ENCODE measurements at regions not wholly inside any gene's neighbourhood (a gene's known extent, or its start where the extent isn't known, plus 50 kb on each side); places are given as distances from the start of the nearest gene placed in this dataset.

DNA sequence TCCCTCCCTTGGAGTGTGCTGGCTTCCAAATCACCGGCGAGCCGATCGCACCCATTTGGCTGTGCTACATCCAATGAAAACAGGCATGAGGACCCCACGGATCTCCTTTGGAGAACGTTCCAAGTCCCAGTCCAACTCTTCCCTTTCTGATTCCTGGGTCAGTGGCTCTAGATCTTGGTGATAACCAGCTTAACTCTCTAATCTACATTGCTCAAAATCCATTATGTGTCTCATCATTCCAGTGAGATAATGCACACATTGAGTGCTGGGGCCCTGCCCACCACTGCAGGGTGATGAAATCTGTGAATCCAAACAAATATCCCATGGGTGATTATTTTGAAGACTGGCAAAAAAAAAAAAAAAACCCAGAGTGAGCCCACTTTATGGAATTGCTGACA is 232.7 kb upstream of the COPS8 start:
- no peak overlapping the region for H3K27ac ChIP-seq (ENCODE audit: low read length)
- H3K9me3 ChIP-seq (ENCODE audit: control insufficient read depth in 1 of 2, low read length in 2 of 2) = no peaks in the 10 kb centered on the region
- H3K4me3 ChIP-seq (ENCODE audit: low read depth in 1 of 2, low read length in 2 of 2) = no peak overlapping the region
- H3K36me3 ChIP-seq (ENCODE audit: control insufficient read depth in 1 of 2, insufficient read depth in 2 of 2, low read length in 2 of 2) = no peaks in the 10 kb centered on the region
- H3K27me3 ChIP-seq (ENCODE audit: low read depth, low read length) = no peaks in the 10 kb centered on the region
- no peaks in the 10 kb centered on the region for H3K4me1 ChIP-seq (ENCODE audit: control insufficient read depth in 1 of 2, insufficient read depth in 2 of 2, low read length in 2 of 2)

DNA sequence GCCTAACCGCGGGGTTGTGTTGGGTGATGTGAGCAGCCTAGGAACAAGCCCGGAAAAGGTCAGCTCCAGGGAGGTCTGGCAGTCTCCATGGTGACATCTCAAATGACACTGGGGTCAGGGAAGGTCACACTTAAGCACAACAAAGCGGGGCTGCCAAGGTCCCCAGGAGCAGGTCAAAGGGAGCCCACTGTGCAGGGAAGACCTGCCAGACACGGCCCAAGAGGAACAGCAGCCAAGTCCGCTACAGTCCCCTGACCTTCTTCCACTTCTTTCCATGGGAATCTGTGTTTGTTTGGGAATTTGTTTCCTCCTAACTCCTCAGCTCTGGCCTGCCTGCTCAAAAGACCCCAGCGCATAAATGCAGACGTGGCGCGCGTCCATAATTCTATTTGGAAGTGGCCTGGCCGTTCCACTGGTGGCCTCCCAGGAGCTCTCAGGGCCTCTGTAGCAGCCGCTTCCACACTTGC is 232.1 kb upstream of the COPS8 start:
- H3K4me3 ChIP-seq (ENCODE audit: low read depth in 1 of 2, low read length in 2 of 2) = no peak overlapping the region
- no peaks in the 10 kb centered on the region for H3K4me1 ChIP-seq (ENCODE audit: control insufficient read depth in 1 of 2, insufficient read depth in 2 of 2, low read length in 2 of 2)

DNA sequence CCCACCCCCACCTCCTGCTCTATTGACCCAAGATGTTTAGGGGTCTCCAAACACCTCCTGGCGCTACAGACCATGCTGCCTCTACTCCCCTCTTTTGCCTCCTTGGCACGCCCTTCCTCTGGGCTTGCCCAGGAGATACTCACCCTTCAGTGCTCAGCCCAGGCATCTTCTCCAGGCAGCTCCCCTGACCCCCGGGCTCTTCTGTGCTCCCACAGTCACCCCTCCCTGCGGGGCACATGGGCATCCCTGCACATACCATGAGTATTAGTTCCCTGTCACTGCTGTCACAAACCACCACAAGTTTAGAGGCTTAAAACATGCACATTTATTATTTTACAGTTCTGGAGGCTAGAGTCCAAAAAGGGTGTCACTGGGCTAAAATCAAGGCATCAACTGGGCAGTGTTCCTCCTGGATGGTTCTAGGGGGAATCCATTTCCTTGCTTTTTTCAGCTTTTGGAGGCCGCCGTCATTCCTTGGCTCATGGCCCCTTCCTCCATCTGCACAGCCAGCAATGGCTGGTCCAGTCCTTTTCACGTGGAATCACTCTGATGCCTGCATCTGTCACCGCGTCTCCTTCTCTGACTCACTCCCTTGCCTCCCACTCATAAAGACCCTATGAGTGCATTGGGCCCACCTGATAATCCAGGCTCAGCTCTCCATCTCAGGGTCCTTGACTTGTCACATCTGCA is 230.4 kb upstream of the COPS8 start:
- Histone ChIP-seq H3K27ac (ENCODE audit: low read length) (no peak overlapping the region), H3K4me3 (ENCODE audit: low read depth in 1 of 2, low read length in 2 of 2) (no peak overlapping the region), H3K4me1 (ENCODE audit: control insufficient read depth in 1 of 2, insufficient read depth in 2 of 2, low read length in 2 of 2) (no peaks in the 10 kb centered on the region), H3K9me3 (ENCODE audit: control insufficient read depth in 1 of 2, low read length in 2 of 2) (no peaks in the 10 kb centered on the region), H3K27me3 (ENCODE audit: low read depth, low read length) (no peaks in the 10 kb centered on the region), H3K36me3 (ENCODE audit: control insufficient read depth in 1 of 2, insufficient read depth in 2 of 2, low read length in 2 of 2) (no peaks in the 10 kb centered on the region)

More for the DNA sequence above, 232.1 kb upstream of the COPS8 start:
- Histone ChIP-seq H3K27me3 (ENCODE audit: low read depth, low read length) (no peaks in the 10 kb centered on the region), H3K9me3 (ENCODE audit: control insufficient read depth in 1 of 2, low read length in 2 of 2) (no peaks in the 10 kb centered on the region), H3K36me3 (ENCODE audit: control insufficient read depth in 1 of 2, insufficient read depth in 2 of 2, low read length in 2 of 2) (no peaks in the 10 kb centered on the region), H3K27ac (ENCODE audit: low read length) (no peak overlapping the region)

DNA sequence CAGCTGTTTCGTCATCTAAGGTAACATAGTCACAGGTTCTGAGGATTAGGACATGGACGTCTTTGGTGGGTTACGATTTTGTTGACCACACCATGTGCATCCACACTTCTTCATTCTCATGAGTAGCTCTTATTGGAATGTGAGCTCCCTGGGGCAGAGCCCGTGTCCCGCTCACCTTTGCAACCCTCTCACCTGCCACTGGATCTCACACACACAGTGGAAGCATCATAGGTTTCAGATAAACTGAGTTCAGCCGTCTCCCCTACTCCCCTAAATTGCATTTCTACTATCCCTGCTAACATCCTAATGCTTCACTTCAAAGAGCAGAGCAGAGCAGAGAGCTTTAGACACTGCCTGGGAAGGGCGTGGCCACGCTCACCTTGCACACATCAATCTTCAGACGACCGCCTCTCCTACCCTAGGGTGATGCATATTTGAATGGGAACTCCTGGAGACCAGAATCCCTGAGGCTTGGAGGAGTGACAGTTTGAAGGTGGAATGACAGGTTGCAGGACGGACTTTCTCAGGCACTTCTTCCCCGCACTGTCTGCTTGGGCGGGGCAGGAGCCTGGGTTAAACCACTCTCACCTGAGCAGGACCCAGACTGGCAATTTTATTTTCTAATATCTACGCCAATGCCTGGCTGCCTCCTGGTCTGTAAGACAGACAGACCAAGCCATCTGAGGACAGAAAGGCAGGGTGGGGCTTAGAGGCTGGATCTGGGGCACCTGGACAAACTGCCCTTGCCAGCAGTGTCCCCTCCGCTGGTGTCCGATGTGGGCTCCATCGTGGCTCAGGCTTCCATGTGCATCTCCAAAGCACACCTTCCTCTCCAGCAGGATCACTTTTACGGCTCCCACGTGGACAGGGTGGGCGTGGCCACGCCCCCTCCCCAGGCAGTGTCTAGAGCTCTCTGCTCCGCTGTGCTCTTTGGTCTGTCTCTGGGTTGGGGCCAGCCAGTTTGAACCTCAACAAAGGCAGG is 229.5 kb upstream of the COPS8 start:
- no peaks in the 10 kb centered on the region for H3K36me3 ChIP-seq (ENCODE audit: control insufficient read depth in 1 of 2, insufficient read depth in 2 of 2, low read length in 2 of 2)

DNA sequence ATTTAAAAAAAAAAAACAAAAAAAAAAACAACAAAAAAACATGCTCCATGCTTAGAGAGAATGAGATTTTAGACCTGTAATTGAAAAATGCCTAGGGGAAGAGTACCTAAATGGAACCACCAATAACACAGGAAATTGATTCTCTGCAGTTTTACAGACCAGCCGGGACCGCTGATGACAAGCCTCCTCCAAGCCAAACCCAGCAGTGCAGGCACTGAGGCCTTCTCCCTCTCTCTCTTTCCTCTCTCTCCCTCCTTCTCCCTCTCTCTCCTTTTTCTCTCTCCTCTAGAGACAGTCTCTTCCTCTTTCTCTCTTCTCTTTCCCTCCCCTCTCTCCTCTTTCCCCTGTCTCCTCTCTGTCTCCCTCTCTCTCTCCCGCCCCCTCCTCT is 228.8 kb upstream of the COPS8 start:
- no peak overlapping the region for H3K27ac ChIP-seq (ENCODE audit: low read length)
- H3K9me3 ChIP-seq (ENCODE audit: control insufficient read depth in 1 of 2, low read length in 2 of 2) = no peaks in the 10 kb centered on the region
- H3K4me3 ChIP-seq (ENCODE audit: low read depth in 1 of 2, low read length in 2 of 2) = no peak overlapping the region
- H3K36me3 ChIP-seq (ENCODE audit: control insufficient read depth in 1 of 2, insufficient read depth in 2 of 2, low read length in 2 of 2) = no peaks in the 10 kb centered on the region
- no peaks in the 10 kb centered on the region for H3K27me3 ChIP-seq (ENCODE audit: low read depth, low read length)
- no peaks in the 10 kb centered on the region for H3K4me1 ChIP-seq (ENCODE audit: control insufficient read depth in 1 of 2, insufficient read depth in 2 of 2, low read length in 2 of 2)

More for the DNA sequence above, 229.5 kb upstream of the COPS8 start:
- Histone ChIP-seq H3K4me1 (ENCODE audit: control insufficient read depth in 1 of 2, insufficient read depth in 2 of 2, low read length in 2 of 2) (no peaks in the 10 kb centered on the region), H3K27me3 (ENCODE audit: low read depth, low read length) (no peaks in the 10 kb centered on the region), H3K27ac (ENCODE audit: low read length) (no peak overlapping the region), H3K9me3 (ENCODE audit: control insufficient read depth in 1 of 2, low read length in 2 of 2) (no peaks in the 10 kb centered on the region), H3K4me3 (ENCODE audit: low read depth in 1 of 2, low read length in 2 of 2) (no peak overlapping the region)

DNA sequence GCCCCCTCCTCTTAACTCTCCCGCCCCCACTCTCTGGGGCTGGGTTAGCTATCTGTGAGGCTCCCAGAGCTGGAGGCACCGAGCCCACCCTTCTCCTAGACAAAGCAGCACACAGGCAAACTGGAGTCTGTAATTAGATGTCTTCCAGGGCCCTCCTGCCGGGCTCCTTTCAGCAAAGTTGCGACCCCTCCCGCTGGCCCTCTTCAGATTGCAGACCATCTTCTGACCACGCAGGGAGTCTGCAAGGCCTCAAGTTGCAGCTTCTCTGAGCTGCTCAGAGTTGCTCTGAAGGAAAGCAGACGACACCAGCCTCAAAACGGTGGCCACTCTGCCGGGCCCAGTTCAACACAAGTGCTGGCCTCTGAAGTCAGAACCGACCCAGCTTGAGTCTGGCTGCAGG is 228.4 kb upstream of the COPS8 start:
- no peaks in the 10 kb centered on the region for H3K36me3 ChIP-seq (ENCODE audit: control insufficient read depth in 1 of 2, insufficient read depth in 2 of 2, low read length in 2 of 2)
- no peak overlapping the region for H3K4me3 ChIP-seq (ENCODE audit: low read depth in 1 of 2, low read length in 2 of 2)
- no peaks in the 10 kb centered on the region for H3K27me3 ChIP-seq (ENCODE audit: low read depth, low read length)
- no peak overlapping the region for H3K27ac ChIP-seq (ENCODE audit: low read length)
- H3K9me3 ChIP-seq (ENCODE audit: control insufficient read depth in 1 of 2, low read length in 2 of 2) = no peaks in the 10 kb centered on the region
- H3K4me1 ChIP-seq (ENCODE audit: control insufficient read depth in 1 of 2, insufficient read depth in 2 of 2, low read length in 2 of 2) = no peaks in the 10 kb centered on the region

DNA sequence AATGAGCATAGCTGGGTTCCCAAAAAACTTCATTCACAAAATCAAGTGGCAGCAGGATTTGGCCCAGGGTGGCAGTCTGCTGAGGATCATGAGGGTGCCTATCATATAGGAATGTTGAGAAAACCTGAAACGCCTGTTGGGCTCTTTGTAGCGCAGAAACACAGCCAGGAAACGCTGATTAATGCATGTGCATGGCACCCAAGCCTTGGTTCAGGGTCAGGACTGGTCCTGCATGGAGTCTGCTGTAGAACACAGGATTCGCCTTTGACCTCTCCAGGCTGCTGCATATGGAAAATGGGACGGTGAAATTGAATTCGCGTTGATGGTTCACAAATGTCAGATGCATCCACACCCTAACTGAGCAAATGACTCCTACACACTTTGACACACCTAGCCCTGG is 227.9 kb upstream of the COPS8 start:
- Histone ChIP-seq H3K9me3 (ENCODE audit: control insufficient read depth in 1 of 2, low read length in 2 of 2) (no peaks in the 10 kb centered on the region), H3K27me3 (ENCODE audit: low read depth, low read length) (no peaks in the 10 kb centered on the region), H3K4me1 (ENCODE audit: control insufficient read depth in 1 of 2, insufficient read depth in 2 of 2, low read length in 2 of 2) (no peaks in the 10 kb centered on the region), H3K36me3 (ENCODE audit: control insufficient read depth in 1 of 2, insufficient read depth in 2 of 2, low read length in 2 of 2) (no peaks in the 10 kb centered on the region), H3K27ac (ENCODE audit: low read length) (no peak overlapping the region), H3K4me3 (ENCODE audit: low read depth in 1 of 2, low read length in 2 of 2) (no peak overlapping the region)

DNA sequence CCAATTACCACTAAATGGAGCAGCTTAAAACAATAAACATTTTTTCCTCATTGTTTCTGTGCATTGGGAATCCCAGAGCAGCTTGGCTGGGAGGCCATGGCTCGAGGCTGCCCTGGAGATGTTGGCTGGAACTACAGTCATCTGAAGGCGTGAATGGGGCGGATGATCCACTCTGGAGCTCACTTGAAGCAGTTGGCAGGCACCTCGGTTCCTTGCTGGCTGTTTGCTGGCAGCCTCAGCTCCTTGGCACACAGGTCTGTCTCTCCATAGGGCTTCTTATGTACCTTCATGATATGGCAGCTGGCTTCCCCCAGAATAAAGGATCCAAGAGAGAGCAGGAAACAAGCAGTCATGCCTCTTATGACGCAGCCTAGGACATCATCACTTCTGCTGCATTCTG is 227.0 kb upstream of the COPS8 start:
- H3K4me1 ChIP-seq (ENCODE audit: control insufficient read depth in 1 of 2, insufficient read depth in 2 of 2, low read length in 2 of 2) = no peaks in the 10 kb centered on the region
- H3K4me3 ChIP-seq (ENCODE audit: low read depth in 1 of 2, low read length in 2 of 2) = no peak overlapping the region
- H3K36me3 ChIP-seq (ENCODE audit: control insufficient read depth in 1 of 2, insufficient read depth in 2 of 2, low read length in 2 of 2) = no peaks in the 10 kb centered on the region
- no peaks in the 10 kb centered on the region for H3K27me3 ChIP-seq (ENCODE audit: low read depth, low read length)
- H3K27ac ChIP-seq (ENCODE audit: low read length) = no peak overlapping the region
- H3K9me3 ChIP-seq (ENCODE audit: control insufficient read depth in 1 of 2, low read length in 2 of 2) = no peaks in the 10 kb centered on the region

DNA sequence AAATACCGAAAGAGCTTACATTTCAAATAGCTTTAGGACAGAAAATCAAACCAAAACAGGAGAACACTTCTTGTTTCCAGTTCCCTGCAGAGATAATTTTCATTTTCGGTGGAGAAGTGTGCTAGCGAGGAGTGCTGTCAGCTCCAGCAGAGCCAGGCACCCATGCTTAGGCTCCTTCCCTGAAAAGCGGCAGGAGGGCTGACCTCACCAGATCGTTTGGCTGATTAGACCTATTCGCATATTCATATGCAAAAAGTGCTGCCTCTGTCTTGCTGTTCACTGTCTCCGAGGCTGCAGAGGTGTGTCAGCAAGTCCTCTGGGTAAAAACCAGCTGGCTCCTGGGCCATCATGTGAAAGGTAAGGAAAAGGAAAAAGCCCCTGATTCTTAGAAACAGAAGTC is 225.8 kb upstream of the COPS8 start:
- no peak overlapping the region for H3K27ac ChIP-seq (ENCODE audit: low read length)
- no peaks in the 10 kb centered on the region for H3K9me3 ChIP-seq (ENCODE audit: control insufficient read depth in 1 of 2, low read length in 2 of 2)
- no peaks in the 10 kb centered on the region for H3K36me3 ChIP-seq (ENCODE audit: control insufficient read depth in 1 of 2, insufficient read depth in 2 of 2, low read length in 2 of 2)
- no peaks in the 10 kb centered on the region for H3K27me3 ChIP-seq (ENCODE audit: low read depth, low read length)
- no peak overlapping the region for H3K4me3 ChIP-seq (ENCODE audit: low read depth in 1 of 2, low read length in 2 of 2)
- H3K4me1 ChIP-seq (ENCODE audit: control insufficient read depth in 1 of 2, insufficient read depth in 2 of 2, low read length in 2 of 2) = no peaks in the 10 kb centered on the region

DNA sequence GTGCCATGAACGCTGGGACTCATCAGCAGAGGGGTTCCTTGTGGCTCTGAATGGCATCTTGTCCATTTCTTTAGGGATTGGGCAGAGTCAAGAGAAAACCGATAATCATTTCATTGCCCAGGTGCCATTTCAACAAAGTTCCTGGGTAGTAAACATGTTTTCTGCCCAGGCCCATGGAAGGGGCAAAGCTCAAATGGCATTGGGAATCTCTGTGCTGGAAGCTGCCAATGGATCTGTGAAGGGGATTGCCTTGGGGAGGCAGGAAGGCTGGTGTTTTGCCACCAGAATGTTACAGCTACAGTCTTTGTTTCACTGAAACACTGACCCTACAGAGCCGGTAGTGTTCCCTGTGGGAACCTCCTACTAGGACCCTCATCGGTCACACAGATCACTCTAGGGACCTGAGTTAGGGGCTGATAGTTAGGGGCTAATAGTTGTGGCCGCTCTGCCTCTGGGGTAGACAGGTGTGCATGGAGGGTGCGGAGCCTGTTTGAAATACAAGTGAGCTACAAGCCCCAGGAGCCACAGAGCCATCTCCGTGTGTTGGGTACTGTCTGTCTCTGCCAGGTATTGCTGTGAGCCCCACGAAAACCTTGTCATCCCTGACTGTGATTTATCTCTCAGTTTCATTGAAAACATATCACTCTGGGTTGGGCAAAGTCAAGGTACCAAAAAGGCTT is 224.4 kb upstream of the COPS8 start:
- no peak overlapping the region for H3K27ac ChIP-seq (ENCODE audit: low read length)

DNA sequence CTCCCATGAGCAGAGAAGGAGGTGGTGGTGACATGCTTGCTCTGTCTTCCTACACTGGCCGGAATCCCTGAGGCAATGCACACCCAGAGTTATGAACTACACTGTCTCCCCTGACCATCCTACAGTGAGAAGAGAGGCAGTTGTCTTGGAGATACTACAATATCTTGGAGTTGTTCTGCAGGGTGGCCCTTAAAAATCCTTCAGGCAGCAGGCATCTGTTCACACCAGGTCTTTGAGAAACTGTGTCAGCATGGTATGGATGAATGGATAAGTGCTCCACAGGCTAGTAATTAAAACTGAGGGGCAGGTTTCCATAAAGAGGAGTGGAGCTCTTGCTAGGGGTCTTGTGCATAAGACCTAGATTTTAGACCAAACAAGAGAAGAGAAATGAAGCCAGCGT is 223.7 kb upstream of the COPS8 start:
- no peaks in the 10 kb centered on the region for H3K27me3 ChIP-seq (ENCODE audit: low read depth, low read length)
- H3K36me3 ChIP-seq (ENCODE audit: control insufficient read depth in 1 of 2, insufficient read depth in 2 of 2, low read length in 2 of 2) = no peaks in the 10 kb centered on the region
- H3K4me3 ChIP-seq (ENCODE audit: low read depth in 1 of 2, low read length in 2 of 2) = no peak overlapping the region
- H3K4me1 ChIP-seq (ENCODE audit: control insufficient read depth in 1 of 2, insufficient read depth in 2 of 2, low read length in 2 of 2) = no peaks in the 10 kb centered on the region
- H3K27ac ChIP-seq (ENCODE audit: low read length) = no peak overlapping the region
- peaks cover 0 to 9% of the 10 kb centered on the region in 2 donors for H3K9me3 ChIP-seq (ENCODE audit: control insufficient read depth in 1 of 2, low read length in 2 of 2)

More for the DNA sequence above, 224.4 kb upstream of the COPS8 start:
- H3K36me3 ChIP-seq (ENCODE audit: control insufficient read depth in 1 of 2, insufficient read depth in 2 of 2, low read length in 2 of 2) = no peaks in the 10 kb centered on the region
- no peaks in the 10 kb centered on the region for H3K27me3 ChIP-seq (ENCODE audit: low read depth, low read length)
- H3K4me1 ChIP-seq (ENCODE audit: control insufficient read depth in 1 of 2, insufficient read depth in 2 of 2, low read length in 2 of 2) = no peaks in the 10 kb centered on the region
- no peak overlapping the region for H3K4me3 ChIP-seq (ENCODE audit: low read depth in 1 of 2, low read length in 2 of 2)
- H3K9me3 ChIP-seq (ENCODE audit: control insufficient read depth in 1 of 2, low read length in 2 of 2) = peaks cover 0 to 9% of the 10 kb centered on the region in 2 donors
